Activated CD8-positive, alpha-beta T cell treated with anti-CD3 and anti-CD28 coated beads for 36 hours (primary cell): ENCODE measurements at regions not wholly inside any gene's neighbourhood (a gene's known extent, or its start where the extent isn't known, plus 50 kb on each side); places are given as distances from the start of the nearest gene placed in this dataset.

Source experiments
- ATAC-seq: fragments of 200-7000 bp; cut with Tn5 transposase; one replicate; pipeline ENCODE4 v1.10.0; 2021; ENCODE audit warnings: mild to moderate bottlenecking, moderate library complexity
- CTCF ChIA-PET: fragments of 350-600 bp; sonication (Branson Sonifier 250); formaldehyde crosslinking; loops from one replicate; lab custom pipeline; 2021; ENCODE audit warnings: antibody characterized with exemption; lab: Charles Lee
- POLR2A ChIA-PET: fragments of 350-600 bp; sonication (Branson Sonifier 250); formaldehyde crosslinking; loops from one replicate; lab custom pipeline; 2021; ENCODE audit warnings: antibody characterized with exemption; lab: Charles Lee
- DNase-seq: peaks from one replicate; pipeline ENCODE4 v3.0.0-alpha.2; 2020
- H3K27ac Mint-ChIP-seq: one replicate; pipeline ENCODE4 v1.8.0; 2021; ENCODE audit warnings: mild to moderate bottlenecking, mixed read lengths
- H3K27me3 Mint-ChIP-seq: one replicate; pipeline ENCODE4 v1.8.0; 2021; ENCODE audit warnings: mixed read lengths
- H3K36me3 Mint-ChIP-seq: one replicate; pipeline ENCODE4 v1.8.0; 2021; ENCODE audit warnings: low read depth, mixed read lengths
- H3K4me1 Mint-ChIP-seq: one replicate; pipeline ENCODE4 v1.8.0; 2021; ENCODE audit warnings: low read depth, mixed read lengths
- H3K4me3 Mint-ChIP-seq: one replicate; pipeline ENCODE4 v1.8.0; 2021; ENCODE audit warnings: mild to moderate bottlenecking, moderate library complexity, mixed read lengths
- H3K9me3 Mint-ChIP-seq: one replicate; pipeline ENCODE4 v1.8.0; 2021; ENCODE audit warnings: mixed read lengths
- CTCF ChIP-seq: fragments of 200-600 bp; IDR thresholded peaks from one replicate; pipeline ENCODE4 v1.8.0; 2022; ENCODE audit warnings: antibody characterized with exemption, mild to moderate bottlenecking
- intact Hi-C: fragments of 100-400 bp; cut with micrococcal nuclease; formaldehyde crosslinking; loops from one replicate; pipeline ENCODE4 v1.10.0; 2022

DNA sequence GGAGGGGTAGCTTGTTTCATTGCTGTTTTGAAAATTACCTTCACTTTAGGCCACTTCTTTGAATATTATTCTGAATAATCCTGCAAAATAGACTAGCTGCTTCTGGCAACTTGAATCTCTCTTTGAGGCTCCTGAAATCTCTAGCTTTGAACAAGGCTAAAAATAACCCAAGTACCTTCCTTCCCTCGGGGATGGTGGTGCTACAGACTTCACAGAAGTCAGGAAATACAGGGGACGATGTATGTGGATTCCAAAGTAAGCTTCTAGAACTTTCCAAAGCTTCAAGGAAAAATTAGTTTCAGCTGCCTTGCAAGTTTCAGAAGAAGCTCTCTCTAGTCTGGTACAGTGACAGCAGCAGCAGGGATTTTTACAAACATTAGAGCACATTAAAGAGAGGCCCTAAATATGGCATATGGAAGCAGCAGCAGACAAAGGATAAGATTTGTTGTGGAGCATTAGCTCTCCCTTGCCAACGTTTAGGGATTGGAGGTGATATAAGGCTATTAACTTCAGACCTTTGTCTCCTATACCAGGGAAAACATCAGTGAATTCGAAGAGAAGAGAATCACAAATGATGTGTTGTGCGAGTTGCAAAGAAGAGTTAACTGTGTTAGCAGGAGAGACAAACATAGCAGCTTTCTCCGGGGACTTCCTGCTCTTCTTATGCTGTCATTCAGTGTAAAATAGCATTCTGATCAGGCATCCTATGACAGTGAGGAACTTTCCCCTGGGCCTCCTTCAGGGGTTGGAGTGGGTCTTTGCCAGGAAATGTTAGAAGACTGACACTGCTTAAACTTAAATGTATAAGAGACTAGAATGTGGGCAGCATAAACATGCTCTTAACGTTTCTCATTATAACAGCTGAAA is 783.0 kb upstream of the ARPP21 start:
- CTCF ChIA-PET, result no interaction called here
- H3K4me3 Mint-ChIP-seq, result no peak overlapping the region
- DNase-seq, result no peak
- POLR2A ChIA-PET, result interaction anchor here (0.6 kb wide), 1 partner anchor 49 kb away, joined by 3 read pairs; no protein-coding TSS in a partner anchor
- no peak for ATAC-seq
- no peaks in the 10 kb centered on the region for H3K4me1 Mint-ChIP-seq
- no peaks in the 10 kb centered on the region for H3K36me3 Mint-ChIP-seq
- intact Hi-C loops, result no loop called here
- no peaks in the 10 kb centered on the region for H3K27me3 Mint-ChIP-seq
- TF ChIP-seq CTCF, result no peak
- no peaks in the 10 kb centered on the region for H3K9me3 Mint-ChIP-seq
- H3K27ac Mint-ChIP-seq, result no peak overlapping the region

DNA sequence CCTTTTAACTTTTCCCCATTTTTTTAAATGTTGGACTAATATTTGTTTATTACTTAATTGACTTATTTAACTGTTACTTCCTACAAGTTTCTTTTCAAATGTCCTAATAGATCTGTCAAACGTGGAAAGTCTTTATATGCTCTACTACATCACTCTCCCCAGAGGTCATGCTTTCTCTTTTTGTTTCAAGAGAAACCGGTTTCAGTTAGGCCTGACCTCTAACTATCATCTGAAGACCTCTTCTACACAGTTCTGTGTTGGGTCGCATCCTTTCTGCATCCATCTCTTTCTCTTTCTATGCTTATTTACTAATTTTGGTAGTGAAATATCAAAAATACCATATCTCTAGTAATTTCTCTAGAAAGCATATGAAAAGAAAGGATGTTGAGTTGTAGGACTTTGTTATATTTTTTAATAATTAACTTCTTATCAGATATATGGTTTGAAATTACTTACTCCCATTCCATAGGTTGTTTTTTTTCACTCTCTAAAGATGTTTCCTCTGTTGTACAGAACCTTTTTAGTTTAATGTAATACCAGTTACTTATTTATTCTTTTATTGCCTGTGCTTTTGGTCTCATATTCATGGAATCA is 781.2 kb upstream of the ARPP21 start:
- H3K27me3 Mint-ChIP-seq, result no peaks in the 10 kb centered on the region
- ATAC-seq (no peak), DNase-seq (no peak)
- intact Hi-C loops, result no loop called here
- H3K27ac Mint-ChIP-seq, result no peak overlapping the region
- no peaks in the 10 kb centered on the region for H3K4me1 Mint-ChIP-seq
- POLR2A ChIA-PET, result no interaction called here
- no peak overlapping the region for H3K4me3 Mint-ChIP-seq
- no peak for TF ChIP-seq CTCF
- CTCF ChIA-PET, result no interaction called here
- H3K9me3 Mint-ChIP-seq, result no peaks in the 10 kb centered on the region
- no peaks in the 10 kb centered on the region for H3K36me3 Mint-ChIP-seq

DNA sequence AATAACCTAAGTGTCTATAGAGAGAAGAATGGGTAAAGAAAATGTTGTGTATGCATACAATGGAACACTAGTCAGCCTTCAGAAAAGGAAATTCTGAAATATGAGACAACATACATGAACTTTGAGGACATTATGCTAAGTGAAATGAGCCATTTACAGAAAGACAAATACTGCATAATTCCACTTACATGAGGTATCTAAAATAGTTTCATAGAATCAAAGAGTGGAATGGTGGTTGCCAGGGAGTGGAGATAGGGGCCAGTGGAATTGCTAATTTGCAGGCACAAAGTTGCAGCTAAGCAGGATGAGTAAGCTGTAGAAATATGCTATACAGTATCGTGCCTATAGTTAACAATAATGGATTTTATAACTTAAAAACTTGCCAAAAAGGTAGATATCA is 779.6 kb upstream of the ARPP21 start:
- ChIA-PET CTCF (no interaction called here), POLR2A (no interaction called here)
- Mint-ChIP-seq H3K27me3 (no peaks in the 10 kb centered on the region), H3K9me3 (no peaks in the 10 kb centered on the region), H3K4me3 (no peak overlapping the region), H3K36me3 (no peaks in the 10 kb centered on the region), H3K27ac (no peak overlapping the region), H3K4me1 (no peaks in the 10 kb centered on the region)
- TF ChIP-seq CTCF, result no peak
- DNase-seq, result no peak
- no peak for ATAC-seq
- intact Hi-C loops, result no loop called here

GRCh38 chr3:34862456-34862855 is 776.9 kb upstream of the ARPP21 start:
- ChIA-PET CTCF (no interaction called here), POLR2A (no interaction called here)
- Mint-ChIP-seq H3K4me3 (no peak overlapping the region), H3K27ac (no peak overlapping the region), H3K9me3 (no peaks in the 10 kb centered on the region), H3K36me3 (no peaks in the 10 kb centered on the region), H3K4me1 (no peaks in the 10 kb centered on the region), H3K27me3 (no peaks in the 10 kb centered on the region)
- no peak for ATAC-seq
- TF ChIP-seq CTCF, result no peak
- intact Hi-C loops, result no loop called here
- DNase-seq, result no peak

DNA sequence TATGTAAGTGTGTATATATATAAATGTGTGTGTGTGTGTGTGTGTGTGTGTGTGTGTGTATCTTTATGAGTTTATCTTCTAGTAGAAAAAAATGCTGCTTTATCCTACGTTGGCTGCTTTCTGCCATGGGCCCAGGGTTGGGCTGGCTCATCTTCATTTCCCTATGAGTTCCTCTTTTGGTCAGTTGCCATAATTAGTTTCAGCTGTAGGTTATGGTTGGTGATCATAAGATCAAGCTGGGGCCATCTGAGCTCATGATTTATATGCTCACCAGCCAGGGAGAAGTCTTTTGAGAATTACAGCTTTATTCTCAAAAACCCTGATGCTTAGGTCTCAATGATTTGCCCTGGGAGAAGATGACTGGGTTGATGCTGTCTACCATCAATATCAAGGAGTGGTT is 775.8 kb upstream of the ARPP21 start:
- TF ChIP-seq CTCF, result no peak
- intact Hi-C loops, result no loop called here
- H3K27me3 Mint-ChIP-seq, result no peaks in the 10 kb centered on the region
- no peak for ATAC-seq
- no peaks in the 10 kb centered on the region for H3K36me3 Mint-ChIP-seq
- H3K9me3 Mint-ChIP-seq, result no peaks in the 10 kb centered on the region
- ChIA-PET CTCF (no interaction called here), POLR2A (no interaction called here)
- H3K4me3 Mint-ChIP-seq, result no peak overlapping the region
- no peak overlapping the region for H3K27ac Mint-ChIP-seq
- DNase-seq, result no peak
- no peaks in the 10 kb centered on the region for H3K4me1 Mint-ChIP-seq
